Fibroblast of lung (primary cell): ENCODE measurements at regions not wholly inside any gene's neighbourhood (a gene's known extent, or its start where the extent isn't known, plus 50 kb on each side); places are given as distances from the start of the nearest gene placed in this dataset.

Source experiments
- EZH2 ChIP-seq: IDR thresholded peaks from 2 replicates; pipeline ENCODE4 v1.5.1; 2012; ENCODE audit warnings: low read length, control low read depth, mild to moderate bottlenecking; ENCODE audit errors: missing control alignments
- TF ChIP-seq, protein P1 (sequence below), 2 donors: IDR thresholded peaks in 1 of 2; conservative IDR thresholded peaks in 1 of 2; 1 replicate in 1 of 2; 2 replicates in 1 of 2; pipeline ENCODE4 v1.5.1; 2011 to 2012; ENCODE audit warnings: low read length in 2 of 2, control low read depth in 1 of 2, inconsistent platforms in 1 of 2, low read depth in 1 of 2, mild to moderate bottlenecking in 1 of 2

DNA sequence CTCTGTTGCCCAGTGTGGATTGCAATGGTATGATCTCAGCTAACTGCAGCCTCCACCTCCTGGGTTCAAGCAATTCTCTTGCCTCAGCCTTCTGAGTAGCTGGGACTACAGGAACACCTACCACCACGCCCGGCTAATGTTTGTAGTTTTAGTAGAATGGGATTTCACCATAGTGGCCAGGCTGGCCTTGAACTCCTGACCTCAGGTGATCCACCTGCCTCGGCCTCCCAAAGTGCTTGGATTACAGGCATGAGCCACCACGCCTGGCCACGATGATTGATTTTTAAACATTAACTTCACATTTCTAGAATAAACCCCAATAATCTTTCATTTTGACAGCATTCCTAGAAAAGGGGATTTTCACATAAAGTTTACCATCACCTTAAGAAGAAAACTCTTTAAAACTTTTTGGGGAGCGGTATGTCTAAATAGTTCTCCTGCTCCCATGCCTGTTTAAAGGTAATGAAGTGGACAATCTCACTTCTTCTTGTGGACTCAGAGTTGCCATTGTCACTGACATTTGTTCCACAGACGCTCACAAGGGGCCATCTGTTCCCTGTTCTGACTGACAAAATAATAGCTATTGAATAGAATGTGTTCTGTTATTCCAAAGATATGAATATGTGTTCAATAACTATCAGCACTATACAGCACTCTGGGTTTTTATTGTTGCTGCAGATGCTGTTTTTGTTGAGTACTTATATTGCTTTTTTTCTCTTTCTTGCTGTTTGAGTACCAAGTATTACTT is 66.1 kb upstream of the C1QTNF9B start:
- TF ChIP-seq, protein P1, sequence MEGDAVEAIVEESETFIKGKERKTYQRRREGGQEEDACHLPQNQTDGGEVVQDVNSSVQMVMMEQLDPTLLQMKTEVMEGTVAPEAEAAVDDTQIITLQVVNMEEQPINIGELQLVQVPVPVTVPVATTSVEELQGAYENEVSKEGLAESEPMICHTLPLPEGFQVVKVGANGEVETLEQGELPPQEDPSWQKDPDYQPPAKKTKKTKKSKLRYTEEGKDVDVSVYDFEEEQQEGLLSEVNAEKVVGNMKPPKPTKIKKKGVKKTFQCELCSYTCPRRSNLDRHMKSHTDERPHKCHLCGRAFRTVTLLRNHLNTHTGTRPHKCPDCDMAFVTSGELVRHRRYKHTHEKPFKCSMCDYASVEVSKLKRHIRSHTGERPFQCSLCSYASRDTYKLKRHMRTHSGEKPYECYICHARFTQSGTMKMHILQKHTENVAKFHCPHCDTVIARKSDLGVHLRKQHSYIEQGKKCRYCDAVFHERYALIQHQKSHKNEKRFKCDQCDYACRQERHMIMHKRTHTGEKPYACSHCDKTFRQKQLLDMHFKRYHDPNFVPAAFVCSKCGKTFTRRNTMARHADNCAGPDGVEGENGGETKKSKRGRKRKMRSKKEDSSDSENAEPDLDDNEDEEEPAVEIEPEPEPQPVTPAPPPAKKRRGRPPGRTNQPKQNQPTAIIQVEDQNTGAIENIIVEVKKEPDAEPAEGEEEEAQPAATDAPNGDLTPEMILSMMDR (conservative IDR thresholded peaks at IDR 0.05 in 1 of 2, IDR thresholded peaks at IDR 0.05 in 1 of 2; ENCODE audit: low read depth in 1 of 2, low read length in 2 of 2) = no peak
- no peak for TF ChIP-seq EZH2
